Colonic mucosa (tissue), 4 donors: ENCODE measurements at regions not wholly inside any gene's neighbourhood (a gene's known extent, or its start where the extent isn't known, plus 50 kb on each side); places are given as distances from the start of the nearest gene placed in this dataset.

Experiments
- DNase-seq: peaks from one replicate; pipeline ENCODE4 v3.0.0-alpha.2; 2020
- H3K27ac ChIP-seq: fragments of 200-600 bp; one replicate; pipeline ENCODE4 v1.8.0; 2021
- H3K27me3 ChIP-seq: fragments of 200-600 bp; one replicate; pipeline ENCODE4 v1.8.0; 2021
- H3K36me3 ChIP-seq: fragments of 200-600 bp; one replicate; pipeline ENCODE4 v1.8.0; 2021
- H3K4me1 ChIP-seq: fragments of 200-600 bp; one replicate; pipeline ENCODE4 v1.8.0; 2021; ENCODE audit warnings: mild to moderate bottlenecking
- H3K4me3 ChIP-seq: fragments of 200-600 bp; one replicate; pipeline ENCODE4 v1.8.0; 2021
- H3K9ac ChIP-seq, 2 donors: one replicate each; pipeline ENCODE4 v1.7.0; 2013; ENCODE audit warnings: control low read depth in 2 of 2, low read depth in 2 of 2, low read length in 2 of 2
- H3K9me3 ChIP-seq: fragments of 200-600 bp; one replicate; pipeline ENCODE4 v1.8.0; 2021
- intact Hi-C: fragments of 100-400 bp; cut with DNase I; formaldehyde crosslinking; loops from one replicate; pipeline ENCODE4 v1.14.1; 2022
- TF ChIP-seq, protein P1 (sequence below): fragments of 200-600 bp; IDR thresholded peaks from one replicate; pipeline ENCODE4 v1.8.0; 2022; ENCODE audit warnings: antibody characterized with exemption, mild to moderate bottlenecking
- donor health status: healthy.
- donor health status: DM: no; HTN: no; CAD: no.
- donor health status: DM: no; HTN: no; CAD: no.

DNA sequence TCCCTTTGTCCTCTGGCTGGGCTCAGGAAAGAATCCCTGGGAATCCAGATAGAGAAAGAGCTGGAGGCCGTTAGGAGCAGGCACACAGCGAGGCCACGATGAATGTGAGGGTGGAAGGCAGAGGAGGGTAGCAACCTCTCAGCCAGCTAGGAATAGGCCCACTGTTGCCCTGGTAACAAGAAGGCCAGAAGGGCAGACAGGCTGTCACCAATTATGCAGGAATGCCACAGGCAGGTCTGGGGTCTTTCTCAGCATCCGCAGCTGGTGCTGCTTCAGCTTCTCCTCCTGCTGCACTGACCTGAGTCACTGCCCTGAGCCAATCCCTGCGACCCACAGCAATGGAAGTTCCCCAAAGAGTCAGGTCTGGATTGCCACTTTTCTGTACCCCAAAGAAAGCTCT, 62.8 kb upstream of the C3orf80 start:
- Histone ChIP-seq H3K27me3 (no peaks in the 10 kb centered on the region), H3K36me3 (no peaks in the 10 kb centered on the region), H3K4me1 (no peaks in the 10 kb centered on the region), H3K4me3 (no peak overlapping the region), H3K27ac (no peak overlapping the region), H3K9ac (no peak overlapping the region), H3K9me3 (no peaks in the 10 kb centered on the region)
- DNase-seq: no peak
- intact Hi-C loops: loop anchor here (2.0 to 10.0 kb wide), 4 partner anchors 130 to 322 kb away; no protein-coding TSS in a partner anchor
- TF ChIP-seq, protein P1, sequence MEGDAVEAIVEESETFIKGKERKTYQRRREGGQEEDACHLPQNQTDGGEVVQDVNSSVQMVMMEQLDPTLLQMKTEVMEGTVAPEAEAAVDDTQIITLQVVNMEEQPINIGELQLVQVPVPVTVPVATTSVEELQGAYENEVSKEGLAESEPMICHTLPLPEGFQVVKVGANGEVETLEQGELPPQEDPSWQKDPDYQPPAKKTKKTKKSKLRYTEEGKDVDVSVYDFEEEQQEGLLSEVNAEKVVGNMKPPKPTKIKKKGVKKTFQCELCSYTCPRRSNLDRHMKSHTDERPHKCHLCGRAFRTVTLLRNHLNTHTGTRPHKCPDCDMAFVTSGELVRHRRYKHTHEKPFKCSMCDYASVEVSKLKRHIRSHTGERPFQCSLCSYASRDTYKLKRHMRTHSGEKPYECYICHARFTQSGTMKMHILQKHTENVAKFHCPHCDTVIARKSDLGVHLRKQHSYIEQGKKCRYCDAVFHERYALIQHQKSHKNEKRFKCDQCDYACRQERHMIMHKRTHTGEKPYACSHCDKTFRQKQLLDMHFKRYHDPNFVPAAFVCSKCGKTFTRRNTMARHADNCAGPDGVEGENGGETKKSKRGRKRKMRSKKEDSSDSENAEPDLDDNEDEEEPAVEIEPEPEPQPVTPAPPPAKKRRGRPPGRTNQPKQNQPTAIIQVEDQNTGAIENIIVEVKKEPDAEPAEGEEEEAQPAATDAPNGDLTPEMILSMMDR: no peak

DNA sequence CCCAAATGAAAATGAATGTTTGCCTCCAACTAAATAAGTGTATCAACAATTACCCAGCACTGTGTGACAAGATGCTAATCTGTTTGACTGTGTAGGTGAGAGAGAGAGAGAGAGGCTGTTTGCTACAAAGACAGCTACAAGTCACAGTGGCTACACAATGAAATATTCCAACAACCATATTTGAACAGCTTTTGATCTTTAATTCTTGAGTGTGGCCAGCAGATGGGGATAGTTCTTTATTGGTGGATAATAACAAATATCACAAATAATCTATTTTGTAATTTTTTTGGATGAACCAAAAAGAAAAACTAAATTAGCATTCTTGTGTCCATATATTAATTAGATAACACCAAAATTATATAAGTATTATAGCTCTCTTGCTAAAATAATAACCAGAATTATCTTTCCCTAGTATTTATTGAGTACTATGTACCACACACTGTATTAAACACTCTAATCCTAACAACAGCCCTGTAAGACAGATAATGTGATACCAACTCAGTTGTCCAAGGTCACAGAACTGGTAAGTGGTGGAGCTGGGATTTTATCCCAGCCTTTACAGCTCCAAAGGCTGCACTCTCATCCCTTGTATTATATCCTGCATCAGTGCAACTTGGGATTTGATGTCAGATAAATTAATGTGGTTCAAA, 61.9 kb upstream of the C3orf80 start:
- intact Hi-C loops: loop anchor here (2.0 to 10.0 kb wide), 4 partner anchors 131 to 321 kb away; no protein-coding TSS in a partner anchor
- Histone ChIP-seq H3K4me1 (no peaks in the 10 kb centered on the region), H3K9me3 (no peaks in the 10 kb centered on the region), H3K27me3 (no peaks in the 10 kb centered on the region), H3K36me3 (no peaks in the 10 kb centered on the region), H3K4me3 (no peak overlapping the region), H3K9ac (no peak overlapping the region), H3K27ac (no peak overlapping the region)
- no peak for DNase-seq
- TF ChIP-seq, protein P1: peak; percentile 34

DNA sequence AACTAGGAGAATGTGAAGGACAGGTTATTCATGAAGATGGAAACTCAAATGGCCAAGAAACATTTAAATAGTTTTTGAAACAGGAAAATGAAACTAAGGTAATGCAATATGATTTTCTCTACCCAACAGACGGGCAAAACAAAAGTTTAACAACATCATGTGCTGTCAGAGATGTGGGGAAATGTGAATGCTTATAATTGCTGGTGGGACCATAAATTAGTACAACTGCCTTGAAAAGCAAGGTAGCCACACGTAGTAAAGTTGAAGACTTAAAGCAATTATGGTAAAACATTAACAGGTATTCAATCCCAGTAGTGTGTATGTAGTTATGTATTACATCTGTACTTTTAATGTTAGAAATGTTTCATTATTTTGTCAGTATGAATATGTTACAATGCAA, 57.0 kb upstream of the C3orf80 start:
- Histone ChIP-seq H3K9ac (no peak overlapping the region), H3K4me1 (no peaks in the 10 kb centered on the region), H3K27me3 (no peaks in the 10 kb centered on the region), H3K27ac (no peak overlapping the region), H3K4me3 (no peak overlapping the region), H3K9me3 (no peaks in the 10 kb centered on the region), H3K36me3 (no peaks in the 10 kb centered on the region)
- TF ChIP-seq, protein P1: no peak
- DNase-seq: no peak
- intact Hi-C loops: loop anchor here (10.0 kb wide), 1 partner anchor 317 kb away; no protein-coding TSS in a partner anchor

DNA sequence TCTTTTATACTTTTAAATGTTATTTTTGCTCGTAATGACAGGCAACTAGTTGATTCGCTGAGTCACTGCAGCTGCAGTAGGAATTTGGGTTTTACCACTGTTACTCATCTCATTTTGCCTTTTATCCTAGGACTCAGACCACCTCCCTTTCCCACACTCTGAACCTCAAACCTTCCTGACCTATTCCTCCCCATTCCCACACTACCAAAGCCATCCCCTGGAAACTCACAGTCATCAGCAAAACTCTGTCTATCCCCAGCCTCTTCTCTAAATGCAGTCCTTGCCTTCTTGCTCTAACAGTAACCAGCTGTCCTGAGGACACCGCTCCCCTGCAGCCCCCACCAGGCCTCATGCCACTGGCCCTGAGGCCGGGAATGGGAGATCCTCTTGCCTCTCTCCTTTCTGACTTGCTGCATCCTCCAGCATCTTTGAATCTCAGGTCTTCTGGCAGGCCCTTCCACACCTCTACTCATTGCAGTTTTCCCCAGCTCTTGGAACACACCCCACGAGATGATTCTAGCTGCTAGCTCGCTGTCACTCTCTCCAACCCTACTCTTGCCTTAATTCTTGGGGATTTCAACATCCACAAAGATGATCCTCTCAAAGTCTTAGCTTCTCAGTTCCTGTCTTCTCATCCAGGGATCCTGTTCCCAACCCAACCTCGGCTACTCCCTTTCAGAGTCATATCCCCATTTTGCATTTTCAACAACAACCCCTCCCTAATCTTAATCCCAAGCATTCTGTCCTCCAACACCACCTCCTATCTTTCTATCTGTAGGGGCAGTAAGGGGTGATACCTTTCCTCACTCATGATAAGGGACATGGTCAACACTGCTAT, 55.9 kb upstream of the C3orf80 start:
- H3K27ac ChIP-seq: no peak overlapping the region
- no peaks in the 10 kb centered on the region for H3K36me3 ChIP-seq
- H3K9ac ChIP-seq: no peak overlapping the region
- no peaks in the 10 kb centered on the region for H3K9me3 ChIP-seq
- H3K4me1 ChIP-seq: no peaks in the 10 kb centered on the region
- H3K4me3 ChIP-seq: no peak overlapping the region
- intact Hi-C loops: loop anchor here (10.0 kb wide), 1 partner anchor 315 kb away; no protein-coding TSS in a partner anchor
- DNase-seq: no peak
- TF ChIP-seq, protein P1: no peak
- H3K27me3 ChIP-seq: no peaks in the 10 kb centered on the region

DNA sequence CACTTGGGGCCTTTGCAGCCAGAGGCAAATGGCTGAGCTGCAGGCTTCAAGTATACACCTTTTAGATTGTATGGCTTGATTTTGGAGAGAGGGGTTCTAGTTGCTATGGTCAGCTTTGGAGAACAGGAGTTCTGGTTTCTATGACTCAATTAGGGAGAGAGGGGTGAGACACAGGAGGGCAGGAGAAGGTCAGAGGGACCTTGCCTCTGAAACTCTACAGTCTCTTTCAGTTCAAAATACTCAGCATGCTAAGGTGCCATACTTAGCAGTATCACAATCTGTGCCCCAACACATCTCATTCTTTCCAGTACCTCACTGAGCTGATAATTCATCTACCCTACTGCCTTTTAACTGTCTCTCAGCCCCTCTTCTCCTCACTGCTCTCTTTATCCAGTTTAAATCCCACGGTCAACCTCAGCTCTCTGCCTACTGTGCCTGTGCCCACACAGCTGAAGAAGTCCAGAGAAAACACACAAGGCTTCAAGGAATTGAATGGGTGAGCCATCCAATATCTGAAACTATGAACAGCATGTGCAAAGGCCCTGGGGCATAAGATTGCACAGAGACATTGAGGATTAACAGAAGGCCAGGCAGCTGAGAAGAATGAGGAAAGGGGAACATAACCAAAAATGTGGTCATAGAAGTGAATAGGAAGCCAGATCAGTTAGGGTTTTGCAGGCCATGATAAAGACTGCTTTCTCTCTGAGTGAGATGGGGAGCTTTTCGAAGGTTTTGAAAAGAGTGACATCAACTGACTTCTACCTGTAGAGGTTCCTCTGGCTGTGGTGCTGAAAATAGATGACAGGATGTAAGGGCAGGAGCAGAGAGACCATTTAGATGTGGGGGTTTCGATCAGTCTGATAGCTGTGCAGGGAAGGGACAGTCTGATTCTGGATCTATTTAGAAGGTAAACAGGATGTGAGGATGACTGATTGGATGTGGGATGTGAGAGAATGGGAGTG, 54.5 kb upstream of the C3orf80 start:
- no peaks in the 10 kb centered on the region for H3K27me3 ChIP-seq
- intact Hi-C loops: no loop called here
- H3K4me1 ChIP-seq: no peaks in the 10 kb centered on the region
- H3K4me3 ChIP-seq: no peak overlapping the region
- H3K36me3 ChIP-seq: no peaks in the 10 kb centered on the region
- no peak overlapping the region for H3K27ac ChIP-seq
- TF ChIP-seq, protein P1: no peak
- H3K9me3 ChIP-seq: no peaks in the 10 kb centered on the region
- no peak overlapping the region for H3K9ac ChIP-seq
- no peak for DNase-seq
